Neutrophil (primary cell): ENCODE measurements at regions not wholly inside any gene's neighbourhood (a gene's known extent, or its start where the extent isn't known, plus 50 kb on each side); places are given as distances from the start of the nearest gene placed in this dataset.

Experiments used
- H3K27ac ChIP-seq: fragments of 200-600 bp; sonication (generic); 2 replicates; pipeline ENCODE4 v1.5.1; 2016; ENCODE audit warnings: mild to moderate bottlenecking, moderate library complexity
- H3K27me3 ChIP-seq: fragments of 200-600 bp; sonication (generic); 2 replicates; pipeline ENCODE4 v1.6.0; 2016; ENCODE audit warnings: mild to moderate bottlenecking
- H3K36me3 ChIP-seq: fragments of 200-600 bp; sonication (generic); 2 replicates; pipeline ENCODE4 v1.5.1; 2017
- H3K4me1 ChIP-seq, 2 experiments: fragments of 200-600 bp in 1 of 2; sonication (generic) in 1 of 2; 1 replicate in 1 of 2; 2 replicates in 1 of 2; pipeline versions ENCODE4 v1.5.1 to v1.6.1; 2013 to 2016; ENCODE audit warnings: low read depth in 1 of 2, low read length in 1 of 2, mild to moderate bottlenecking in 1 of 2, moderate library complexity in 1 of 2; ENCODE audit not compliant: control insufficient read depth in 1 of 2, insufficient read depth in 1 of 2
- H3K4me3 ChIP-seq, 2 experiments: fragments of 200-600 bp in 1 of 2; sonication (generic) in 1 of 2; 1 replicate in 1 of 2; 2 replicates in 1 of 2; pipeline ENCODE4 v1.5.1; 2013 to 2016; ENCODE audit warnings: low read depth in 1 of 2, low read length in 1 of 2, mild to moderate bottlenecking in 1 of 2, moderate library complexity in 1 of 2
- H3K9me3 ChIP-seq: fragments of 200-600 bp; sonication (generic); 2 replicates; pipeline ENCODE4 v1.5.1; 2016
- TF ChIP-seq, protein P1 (sequence below): fragments of 200-600 bp; sonication (generic); IDR thresholded peaks from 2 replicates; pipeline ENCODE4 v1.5.1; 2016; ENCODE audit warnings: antibody characterized with exemption

DNA sequence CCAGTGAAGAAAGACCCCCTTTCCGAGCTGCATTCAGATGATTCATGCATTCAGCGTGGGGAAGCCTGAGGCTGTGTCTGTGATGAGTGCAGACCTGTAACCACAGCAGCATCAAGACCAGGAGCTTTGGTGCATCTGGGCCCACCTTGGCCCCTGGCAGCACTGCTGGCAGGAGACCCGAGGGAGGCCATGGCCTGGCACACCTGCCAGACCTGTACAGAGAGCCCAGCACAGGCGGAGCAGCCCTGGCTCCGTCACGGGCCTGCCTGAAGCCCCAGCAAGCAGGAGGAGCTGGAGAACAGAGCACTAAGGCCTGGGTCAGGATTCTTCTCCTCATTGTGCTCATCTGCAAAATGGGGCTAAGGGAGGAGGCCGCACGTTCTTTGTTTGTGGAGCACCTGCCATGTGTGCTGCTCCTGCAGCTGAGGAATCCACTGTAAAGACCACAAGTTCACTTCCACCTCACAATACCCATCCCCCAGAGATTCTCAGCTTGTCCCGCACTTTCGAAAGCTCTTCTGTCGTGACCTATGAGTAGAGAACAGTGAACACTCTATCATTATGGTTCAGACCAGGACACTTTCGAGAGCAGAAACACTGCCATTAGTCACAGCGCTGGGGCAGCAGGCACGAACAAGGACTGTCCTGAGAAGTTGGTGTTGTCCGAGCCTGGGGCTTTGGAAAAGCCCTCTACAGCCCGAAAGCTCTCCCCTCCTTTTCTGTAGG, 144.4 kb upstream of the CST7 start:
- TF ChIP-seq, protein P1, sequence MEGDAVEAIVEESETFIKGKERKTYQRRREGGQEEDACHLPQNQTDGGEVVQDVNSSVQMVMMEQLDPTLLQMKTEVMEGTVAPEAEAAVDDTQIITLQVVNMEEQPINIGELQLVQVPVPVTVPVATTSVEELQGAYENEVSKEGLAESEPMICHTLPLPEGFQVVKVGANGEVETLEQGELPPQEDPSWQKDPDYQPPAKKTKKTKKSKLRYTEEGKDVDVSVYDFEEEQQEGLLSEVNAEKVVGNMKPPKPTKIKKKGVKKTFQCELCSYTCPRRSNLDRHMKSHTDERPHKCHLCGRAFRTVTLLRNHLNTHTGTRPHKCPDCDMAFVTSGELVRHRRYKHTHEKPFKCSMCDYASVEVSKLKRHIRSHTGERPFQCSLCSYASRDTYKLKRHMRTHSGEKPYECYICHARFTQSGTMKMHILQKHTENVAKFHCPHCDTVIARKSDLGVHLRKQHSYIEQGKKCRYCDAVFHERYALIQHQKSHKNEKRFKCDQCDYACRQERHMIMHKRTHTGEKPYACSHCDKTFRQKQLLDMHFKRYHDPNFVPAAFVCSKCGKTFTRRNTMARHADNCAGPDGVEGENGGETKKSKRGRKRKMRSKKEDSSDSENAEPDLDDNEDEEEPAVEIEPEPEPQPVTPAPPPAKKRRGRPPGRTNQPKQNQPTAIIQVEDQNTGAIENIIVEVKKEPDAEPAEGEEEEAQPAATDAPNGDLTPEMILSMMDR, result no peak
- H3K4me1 ChIP-seq, result no peaks in the 10 kb centered on the region
- no peaks in the 10 kb centered on the region for H3K27me3 ChIP-seq
- no peak overlapping the region for H3K4me3 ChIP-seq
- no peaks in the 10 kb centered on the region for H3K9me3 ChIP-seq
- no peak overlapping the region for H3K27ac ChIP-seq
- no peaks in the 10 kb centered on the region for H3K36me3 ChIP-seq

DNA sequence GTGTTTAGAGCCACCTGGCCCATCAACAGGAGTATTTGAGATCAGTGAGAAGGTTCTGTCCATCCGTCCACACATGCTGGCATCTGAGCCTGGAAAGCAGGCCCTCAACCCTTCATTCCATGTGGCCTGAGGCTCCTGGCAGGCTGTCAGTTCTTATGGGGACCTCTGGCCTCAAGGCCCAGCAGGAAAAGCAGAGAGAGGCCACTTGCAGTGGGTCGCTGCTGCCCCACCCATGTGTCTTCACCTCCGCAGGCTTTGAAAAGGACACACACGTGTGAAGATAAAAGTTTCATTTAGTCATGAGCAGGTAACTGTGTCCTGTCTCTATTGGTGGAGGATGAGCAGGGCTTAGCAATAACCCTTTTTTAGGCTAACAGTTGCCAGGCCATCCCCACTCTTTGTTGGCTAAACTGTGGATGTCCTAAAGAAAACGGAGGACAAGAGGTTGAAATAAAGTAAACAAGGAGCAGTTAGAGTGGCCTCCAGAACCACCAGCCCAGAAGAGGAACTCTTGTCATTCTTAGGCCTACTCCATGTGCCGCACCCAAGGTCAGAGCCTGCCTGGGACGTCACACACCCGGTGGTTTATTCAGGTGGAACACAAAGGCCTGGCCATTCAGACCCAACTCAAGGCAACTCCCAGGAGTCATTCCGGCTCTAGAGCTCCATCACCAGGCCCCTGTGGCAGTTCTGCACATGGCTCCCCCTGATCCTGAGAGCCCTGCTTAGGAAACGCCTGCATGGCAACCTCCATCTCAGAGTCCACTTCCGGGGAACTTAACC, 143.4 kb upstream of the CST7 start:
- Histone ChIP-seq H3K27me3 (no peaks in the 10 kb centered on the region), H3K4me1 (no peaks in the 10 kb centered on the region), H3K4me3 (no peak overlapping the region), H3K36me3 (no peaks in the 10 kb centered on the region), H3K27ac (no peak overlapping the region), H3K9me3 (no peaks in the 10 kb centered on the region)
- TF ChIP-seq, protein P1, result no peak

DNA sequence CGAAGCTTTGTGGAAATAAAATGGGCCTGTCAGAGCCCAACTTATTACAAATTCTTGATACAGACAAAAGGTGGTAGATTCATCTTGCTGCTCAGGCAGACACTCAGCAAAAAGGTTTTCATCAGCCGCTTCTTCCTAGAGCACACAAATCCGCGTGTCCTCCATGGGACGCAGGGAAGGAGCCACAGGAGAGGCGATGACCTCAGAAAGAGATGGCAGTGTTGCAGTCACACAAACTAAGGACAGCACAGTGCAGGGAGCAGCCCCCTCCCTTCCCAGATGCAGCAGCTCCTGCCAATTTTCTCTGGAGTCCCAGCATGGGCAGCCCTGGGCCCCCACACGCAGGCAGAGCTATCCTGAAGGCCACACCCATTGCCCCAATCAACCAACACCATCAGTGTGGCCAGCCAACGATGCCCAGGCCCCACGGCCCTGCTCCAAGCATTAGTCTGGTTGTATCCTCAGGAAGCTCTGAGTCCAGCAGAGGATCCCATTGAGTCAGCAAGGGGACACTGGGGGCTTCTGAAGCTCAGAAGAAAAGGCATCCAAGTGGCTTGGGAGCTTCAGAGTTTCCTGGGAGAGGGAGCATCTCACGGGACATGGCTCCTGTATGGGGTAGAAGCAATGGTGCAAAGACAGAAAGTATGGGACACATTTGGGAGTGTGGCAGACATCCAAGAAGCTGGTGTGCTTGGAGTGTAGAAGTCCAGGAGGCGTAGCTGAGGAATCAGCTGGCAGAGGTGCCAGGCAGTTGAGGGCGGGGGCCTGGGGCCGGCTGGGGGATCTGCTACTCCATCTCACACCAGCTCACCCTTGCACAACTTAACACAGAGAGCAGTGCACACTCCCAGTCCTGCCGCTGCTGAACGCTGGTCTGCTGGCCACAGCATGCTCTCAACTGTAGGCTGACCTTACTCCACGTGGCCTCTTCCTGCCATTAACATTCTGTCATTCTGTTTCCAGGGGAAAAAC, 142.1 kb upstream of the CST7 start:
- Histone ChIP-seq H3K27ac (no peak overlapping the region), H3K4me1 (no peaks in the 10 kb centered on the region), H3K36me3 (no peaks in the 10 kb centered on the region), H3K4me3 (no peak overlapping the region), H3K27me3 (no peaks in the 10 kb centered on the region), H3K9me3 (no peaks in the 10 kb centered on the region)
- TF ChIP-seq, protein P1, result no peak

DNA sequence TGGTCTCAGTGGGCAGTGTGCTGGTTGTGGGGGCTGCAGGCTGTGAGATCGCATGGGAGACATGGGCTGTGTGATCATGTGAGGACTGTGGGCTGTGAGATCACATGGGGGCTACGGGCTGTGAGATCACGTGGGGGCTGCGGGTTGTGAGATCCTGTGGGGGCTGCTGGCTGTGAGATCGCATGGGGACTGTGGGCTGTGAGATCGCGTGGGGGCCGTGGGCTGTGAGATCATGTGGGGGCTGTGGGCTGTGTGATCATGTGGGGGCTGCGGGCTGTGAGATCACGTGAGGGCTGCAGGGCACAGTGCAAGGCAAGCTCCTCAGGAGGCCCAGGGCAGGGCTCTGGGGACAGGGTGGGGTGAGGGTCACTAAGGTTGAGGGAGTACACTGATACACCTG, 140.5 kb upstream of the CST7 start:
- no peaks in the 10 kb centered on the region for H3K9me3 ChIP-seq
- H3K4me1 ChIP-seq, result no peaks in the 10 kb centered on the region
- TF ChIP-seq, protein P1, result no peak
- no peaks in the 10 kb centered on the region for H3K36me3 ChIP-seq
- no peaks in the 10 kb centered on the region for H3K27me3 ChIP-seq
- H3K4me3 ChIP-seq, result no peak overlapping the region
- no peak overlapping the region for H3K27ac ChIP-seq

DNA sequence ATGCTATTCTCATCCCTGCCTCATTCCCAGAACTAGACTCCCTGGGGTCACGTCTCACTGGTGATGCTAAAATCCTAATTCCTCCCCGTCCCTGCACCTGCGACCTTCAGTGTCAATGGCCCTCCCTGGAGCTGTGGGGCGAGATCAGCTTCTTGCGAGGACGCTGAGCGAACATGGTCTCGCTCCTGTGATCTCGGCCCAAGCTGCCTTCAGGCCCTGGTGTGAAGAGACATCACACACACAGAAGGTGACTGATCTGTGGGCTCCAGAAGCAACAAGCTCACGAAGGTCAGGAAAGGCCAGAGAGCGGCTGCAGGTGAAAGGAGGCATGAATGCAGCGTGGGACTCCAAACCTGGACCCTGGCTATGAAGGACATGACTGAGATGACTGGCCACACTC, 139.5 kb upstream of the CST7 start:
- H3K4me1 ChIP-seq, result no peaks in the 10 kb centered on the region
- H3K9me3 ChIP-seq, result no peaks in the 10 kb centered on the region
- TF ChIP-seq, protein P1, result no peak
- H3K27me3 ChIP-seq, result no peaks in the 10 kb centered on the region
- H3K4me3 ChIP-seq, result no peak overlapping the region
- H3K36me3 ChIP-seq, result no peaks in the 10 kb centered on the region
- no peak overlapping the region for H3K27ac ChIP-seq
